Naive thymus-derived CD4-positive, alpha-beta T cell (primary cell): ENCODE measurements at regions not wholly inside any gene's neighbourhood (a gene's known extent, or its start where the extent isn't known, plus 50 kb on each side); places are given as distances from the start of the nearest gene placed in this dataset.
"Not testable (repeated sequence)": the region's sequence is repeated elsewhere in the genome, so short reads cannot be mapped to it uniquely, and the experiment has no call there.

Experiments
- ATAC-seq: fragments of 150-1000 bp; cut with Tn5 transposase; 2 replicates; pipeline ENCODE4 v1.10.0; 2021; ENCODE audit warnings: mild to moderate bottlenecking, moderate library complexity
- CTCF ChIA-PET: fragments of 350-600 bp; sonication (Branson Sonifier 250); formaldehyde crosslinking; loops from one replicate; lab custom pipeline; 2021; ENCODE audit warnings: antibody characterized with exemption; lab: Charles Lee
- POLR2A ChIA-PET: fragments of 350-600 bp; sonication (Branson Sonifier 250); formaldehyde crosslinking; loops from one replicate; lab custom pipeline; 2021; ENCODE audit warnings: antibody characterized with exemption, inconsistent platforms; lab: Charles Lee
- DNase-seq, 9 donors: peaks; one replicate each; pipeline versions ENCODE4 v3.0.0 to v3.0.0-alpha.2; 2020 to 2022; ENCODE audit warnings: mixed read lengths in 1 of 9
- H3K27ac ChIP-seq: one replicate; pipeline ENCODE4 v1.7.0; 2013; ENCODE audit warnings: mild to moderate bottlenecking, low read depth, low read length, moderate library complexity
- H3K27me3 ChIP-seq, 2 donors: one replicate each; pipeline ENCODE4 v1.7.0; 2013; ENCODE audit warnings: low read length in 2 of 2, mild to moderate bottlenecking in 2 of 2, moderate library complexity in 2 of 2; ENCODE audit not compliant: control insufficient read depth in 2 of 2, insufficient read depth in 2 of 2
- H3K36me3 ChIP-seq, 3 experiments: 1 replicate in 2 of 3; 2 replicates in 1 of 3; pipeline ENCODE4 v1.7.0; 2013; ENCODE audit warnings: low read length in 3 of 3, mild to moderate bottlenecking in 3 of 3, moderate library complexity in 1 of 3; ENCODE audit not compliant: insufficient read depth in 3 of 3, control insufficient read depth in 2 of 3
- H3K4me1 ChIP-seq, 2 donors: one replicate each; pipeline ENCODE4 v1.7.0; 2013; ENCODE audit warnings: low read length in 2 of 2, mild to moderate bottlenecking in 2 of 2, moderate library complexity in 1 of 2; ENCODE audit not compliant: control insufficient read depth in 2 of 2, insufficient read depth in 2 of 2
- H3K4me3 ChIP-seq: 2 replicates; pipeline ENCODE4 v1.7.0; 2013; ENCODE audit warnings: mild to moderate bottlenecking, low read length
- H3K9me3 ChIP-seq, 3 experiments: 1 replicate in 2 of 3; 2 replicates in 1 of 3; pipeline ENCODE4 v1.7.0; 2013; ENCODE audit warnings: low read length in 3 of 3; ENCODE audit not compliant: control insufficient read depth in 2 of 3
- H3K27ac Mint-ChIP-seq, 9 donors: one replicate each; pipeline ENCODE4 v1.8.0; 2020 to 2022; ENCODE audit warnings: mixed read lengths in 9 of 9, mild to moderate bottlenecking in 8 of 9, moderate library complexity in 5 of 9, inconsistent platforms in 2 of 9
- H3K27me3 Mint-ChIP-seq, 5 donors: one replicate each; pipeline ENCODE4 v1.8.0; 2021 to 2022; ENCODE audit warnings: mixed read lengths in 5 of 5, mild to moderate bottlenecking in 1 of 5
- H3K36me3 Mint-ChIP-seq, 5 donors: one replicate each; pipeline ENCODE4 v1.8.0; 2020 to 2022; ENCODE audit warnings: mixed read lengths in 5 of 5, mild to moderate bottlenecking in 3 of 5, inconsistent platforms in 1 of 5
- H3K4me1 Mint-ChIP-seq, 7 donors: one replicate each; pipeline ENCODE4 v1.8.0; 2020 to 2022; ENCODE audit warnings: mixed read lengths in 7 of 7, mild to moderate bottlenecking in 3 of 7, inconsistent platforms in 1 of 7
- H3K4me3 Mint-ChIP-seq, 10 donors: one replicate each; pipeline ENCODE4 v1.8.0; 2020 to 2022; ENCODE audit warnings: mild to moderate bottlenecking in 10 of 10, mixed read lengths in 10 of 10, moderate library complexity in 6 of 10, inconsistent platforms in 2 of 10
- H3K9me3 Mint-ChIP-seq, 11 donors: one replicate each; pipeline ENCODE4 v1.8.0; 2020 to 2022; ENCODE audit warnings: mixed read lengths in 11 of 11, mild to moderate bottlenecking in 4 of 11, inconsistent platforms in 1 of 11, moderate library complexity in 1 of 11
- intact Hi-C, 2 donors: fragments of 100-400 bp; cut with micrococcal nuclease; formaldehyde crosslinking; loops; one replicate each; pipeline ENCODE4 v1.15.1; 2023

DNA sequence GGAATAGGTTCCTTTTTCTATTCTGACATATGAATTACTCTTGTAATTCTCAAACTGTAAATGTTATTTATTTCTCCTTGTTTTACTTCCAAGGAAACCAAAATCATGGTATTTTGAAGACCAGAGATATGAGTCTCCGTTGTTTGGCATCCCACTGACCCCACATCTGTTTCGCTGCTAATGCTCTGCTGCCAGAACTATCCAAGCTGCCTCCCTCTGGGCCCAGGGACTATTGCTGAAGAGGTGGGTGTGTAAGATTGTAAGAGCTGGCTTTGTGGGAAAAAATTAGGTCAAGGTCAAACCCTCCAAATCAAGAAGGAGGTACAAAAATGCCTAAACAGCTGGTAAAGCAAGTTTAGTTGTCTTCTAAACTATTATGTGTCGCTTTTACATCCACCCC is 129.4 kb upstream of the MYO10 start:
- H3K4me3 Mint-ChIP-seq = no peak overlapping the region
- intact Hi-C loops = no loop called here
- peaks cover 0 to 10% (median 0%) of the 10 kb centered on the region in 5 donors for H3K27me3 Mint-ChIP-seq
- Histone ChIP-seq H3K4me1 (no peaks in the 10 kb centered on the region), H3K27me3 (no peaks in the 10 kb centered on the region), H3K36me3 (no peaks in the 10 kb centered on the region), H3K27ac (no peak overlapping the region), H3K9me3 (no peaks in the 10 kb centered on the region), H3K4me3 (no peak overlapping the region)
- no peak overlapping the region for H3K27ac Mint-ChIP-seq
- no peaks in the 10 kb centered on the region for H3K4me1 Mint-ChIP-seq
- no peak for ATAC-seq
- no peak for DNase-seq
- ChIA-PET POLR2A (no interaction called here), CTCF (no interaction called here)
- H3K36me3 Mint-ChIP-seq = no peaks in the 10 kb centered on the region
- peaks cover 0 to 6% (median 0%) of the 10 kb centered on the region in 11 donors for H3K9me3 Mint-ChIP-seq

DNA sequence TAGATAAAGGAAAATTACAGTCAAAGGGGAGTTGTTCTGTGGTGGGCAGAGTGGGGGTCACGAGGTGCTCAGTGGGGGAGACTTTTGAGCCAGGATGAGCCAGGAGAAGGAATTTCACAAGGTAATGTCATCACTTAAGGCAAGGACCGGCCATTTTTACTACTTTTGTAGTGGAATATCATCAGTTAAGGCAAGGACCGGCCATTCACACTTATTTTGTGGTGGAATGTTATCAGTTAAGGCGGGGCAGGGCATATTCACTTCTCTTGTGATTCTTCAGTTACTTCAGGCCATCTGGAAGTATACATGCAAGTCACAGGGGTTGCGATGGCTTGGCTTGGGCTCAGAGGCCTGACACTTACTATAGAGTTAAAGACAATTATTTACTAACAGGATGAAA is 129.9 kb upstream of the MYO10 start:
- H3K36me3 ChIP-seq, H3K9me3 Mint-ChIP-seq, H3K4me1 ChIP-seq, CTCF ChIA-PET, H3K4me3 Mint-ChIP-seq, H3K27ac Mint-ChIP-seq, intact Hi-C loops, POLR2A ChIA-PET, ATAC-seq, H3K4me3 ChIP-seq, H3K27me3 ChIP-seq, H3K4me1 Mint-ChIP-seq, H3K27ac ChIP-seq, H3K9me3 ChIP-seq, DNase-seq, H3K36me3 Mint-ChIP-seq: not testable (repeated sequence)
- peaks cover 0 to 15% (median 0%) of the 10 kb centered on the region in 5 donors for H3K27me3 Mint-ChIP-seq

DNA sequence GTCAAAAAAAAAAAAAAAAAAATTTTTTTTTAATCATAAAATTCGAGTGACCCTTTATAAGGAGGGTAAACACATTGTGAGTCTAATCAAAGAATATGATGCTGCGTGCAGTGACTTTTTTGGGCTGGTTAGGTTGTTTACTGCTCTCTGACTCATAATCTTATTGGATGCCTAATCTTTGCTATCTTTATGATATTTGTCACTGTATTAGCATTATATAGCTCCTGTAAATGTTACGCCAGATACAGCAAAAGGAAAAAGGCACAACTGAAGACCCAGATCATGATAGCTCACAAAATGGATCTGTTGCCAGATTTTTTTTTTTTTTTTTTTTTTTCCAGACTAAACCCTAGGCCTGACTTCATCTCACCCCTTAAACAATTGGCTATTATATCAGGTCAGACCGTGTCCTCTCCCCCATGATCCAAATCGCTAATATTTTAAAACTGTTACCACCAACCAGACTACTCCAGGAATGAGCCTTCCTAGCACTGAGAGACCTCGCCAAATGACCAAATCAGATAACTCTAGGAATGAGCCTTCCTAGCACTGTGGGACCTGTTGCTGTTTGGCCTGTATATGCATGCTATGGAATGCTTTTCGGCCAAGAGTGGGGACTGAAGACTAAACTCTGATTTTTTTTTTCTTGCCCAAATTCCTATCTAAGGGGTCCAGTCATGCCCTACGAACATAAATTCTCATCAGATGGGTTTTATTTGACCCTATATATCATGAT is 131.7 kb upstream of the MYO10 start:
- Histone ChIP-seq H3K4me1 (no peaks in the 10 kb centered on the region), H3K27ac (no peak overlapping the region), H3K4me3 (no peak overlapping the region), H3K9me3 (no peaks in the 10 kb centered on the region), H3K36me3 (no peaks in the 10 kb centered on the region), H3K27me3 (no peaks in the 10 kb centered on the region)
- ChIA-PET CTCF (no interaction called here), POLR2A (no interaction called here)
- Mint-ChIP-seq H3K36me3 (no peaks in the 10 kb centered on the region), H3K9me3 (peaks cover 0 to 6% (median 0%) of the 10 kb centered on the region in 11 donors), H3K27ac (no peak overlapping the region), H3K27me3 (peaks cover 0 to 15% (median 0%) of the 10 kb centered on the region in 5 donors), H3K4me3 (no peak overlapping the region), H3K4me1 (no peaks in the 10 kb centered on the region)
- DNase-seq = no peak
- intact Hi-C loops = no loop called here
- ATAC-seq = no peak

DNA sequence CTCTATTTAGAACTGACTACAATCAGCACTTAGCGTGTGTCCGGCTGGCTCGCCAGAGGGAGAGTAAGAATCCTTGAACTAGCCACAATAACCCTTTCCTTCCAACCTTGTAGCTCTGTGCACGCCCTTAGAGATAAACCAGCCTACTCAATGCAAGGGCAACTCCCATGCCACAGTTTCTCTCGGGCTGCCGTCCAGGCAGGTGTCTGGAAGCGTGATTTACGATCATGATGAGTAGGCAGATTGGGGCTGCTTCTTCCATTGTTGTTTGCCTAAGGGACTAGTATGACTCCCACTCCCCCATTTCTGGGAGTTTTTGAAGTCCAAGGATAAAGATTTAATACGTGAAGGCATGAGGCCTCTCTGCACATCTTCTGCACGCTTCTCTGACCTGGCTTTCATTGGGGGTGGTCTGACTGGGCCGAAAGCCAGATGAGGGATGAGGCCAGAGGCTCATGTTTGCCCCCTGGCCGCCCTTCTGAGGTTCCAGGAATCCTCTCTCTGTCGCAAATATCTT is 134.0 kb upstream of the MYO10 start:
- Mint-ChIP-seq H3K27me3 (peaks cover 0 to 15% (median 0%) of the 10 kb centered on the region in 5 donors), H3K36me3 (no peaks in the 10 kb centered on the region), H3K4me1 (no peaks in the 10 kb centered on the region), H3K4me3 (no peak overlapping the region), H3K9me3 (peaks cover 0 to 6% (median 0%) of the 10 kb centered on the region in 11 donors), H3K27ac (no peak overlapping the region)
- Histone ChIP-seq H3K4me3 (no peak overlapping the region), H3K9me3 (no peaks in the 10 kb centered on the region), H3K27me3 (no peaks in the 10 kb centered on the region), H3K27ac (no peak overlapping the region), H3K4me1 (no peaks in the 10 kb centered on the region), H3K36me3 (no peaks in the 10 kb centered on the region)
- ChIA-PET CTCF (no interaction called here), POLR2A (no interaction called here)
- DNase-seq = no peak
- no peak for ATAC-seq
- intact Hi-C loops = no loop called here

DNA sequence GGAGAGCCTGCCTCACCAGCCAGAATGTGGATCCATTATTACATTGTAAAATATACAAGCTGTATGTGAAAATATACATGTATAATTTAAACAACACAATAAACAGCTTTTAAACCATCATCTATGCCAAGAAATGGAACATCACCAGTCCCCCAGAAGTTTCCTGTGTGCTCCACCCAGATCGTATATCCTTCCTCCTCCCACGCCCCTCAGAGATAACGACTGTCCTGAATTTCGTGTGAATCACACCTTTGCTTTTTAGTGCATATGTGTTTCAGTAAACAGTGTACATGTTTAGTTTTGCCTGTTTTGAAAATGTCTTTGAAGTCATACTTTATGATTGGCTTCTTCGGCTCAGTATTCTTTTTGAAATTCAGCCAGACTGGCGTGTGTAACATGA is 134.6 kb upstream of the MYO10 start:
- Histone ChIP-seq H3K4me1 (no peaks in the 10 kb centered on the region), H3K27me3 (no peaks in the 10 kb centered on the region), H3K27ac (no peak overlapping the region), H3K4me3 (no peak overlapping the region), H3K9me3 (no peaks in the 10 kb centered on the region), H3K36me3 (no peaks in the 10 kb centered on the region)
- POLR2A ChIA-PET = no interaction called here
- Mint-ChIP-seq H3K4me1 (no peaks in the 10 kb centered on the region), H3K27me3 (peaks cover 0 to 12% (median 0%) of the 10 kb centered on the region in 5 donors), H3K4me3 (no peak overlapping the region), H3K36me3 (no peaks in the 10 kb centered on the region), H3K9me3 (peaks cover 0 to 6% (median 0%) of the 10 kb centered on the region in 11 donors), H3K27ac (no peak overlapping the region)
- DNase-seq (no peak), ATAC-seq (no peak)
- intact Hi-C loops = no loop called here
- CTCF ChIA-PET = no interaction called here

DNA sequence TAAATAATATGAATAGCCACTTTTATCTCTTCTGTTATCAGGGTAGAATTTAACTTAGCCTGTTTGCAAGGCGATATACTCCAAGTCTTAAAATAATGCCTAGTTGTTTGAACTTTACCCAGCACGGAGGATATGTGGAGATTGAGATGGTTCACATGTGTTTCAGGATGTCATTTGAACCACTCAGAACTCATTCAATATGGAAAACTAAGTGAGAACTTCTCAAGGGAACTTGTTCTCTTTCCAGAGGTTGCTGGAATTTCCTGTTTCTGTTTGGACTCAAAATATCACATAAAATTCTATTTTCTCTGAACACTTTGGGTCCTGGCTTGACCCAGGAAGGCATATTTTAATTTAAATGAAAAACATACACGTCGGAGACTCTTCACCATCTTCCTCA is 139.1 kb upstream of the MYO10 start:
- H3K27ac Mint-ChIP-seq = no peak overlapping the region
- POLR2A ChIA-PET = no interaction called here
- ATAC-seq = no peak
- no peaks in the 10 kb centered on the region for H3K36me3 ChIP-seq
- DNase-seq = no peak
- peaks cover 0 to 6% (median 2%) of the 10 kb centered on the region in 11 donors for H3K9me3 Mint-ChIP-seq
- peaks cover 0 to 4% (median 0%) of the 10 kb centered on the region in 5 donors for H3K36me3 Mint-ChIP-seq
- H3K4me3 ChIP-seq = no peak overlapping the region
- H3K9me3 ChIP-seq = no peaks in the 10 kb centered on the region
- H3K27ac ChIP-seq = no peak overlapping the region
- CTCF ChIA-PET = no interaction called here
- no peaks in the 10 kb centered on the region for H3K4me1 ChIP-seq
- no peak overlapping the region for H3K4me3 Mint-ChIP-seq
- no peaks in the 10 kb centered on the region for H3K27me3 ChIP-seq
- H3K4me1 Mint-ChIP-seq = no peaks in the 10 kb centered on the region
- peaks cover 0 to 14% (median 2%) of the 10 kb centered on the region in 5 donors for H3K27me3 Mint-ChIP-seq
- intact Hi-C loops = no loop called here

DNA sequence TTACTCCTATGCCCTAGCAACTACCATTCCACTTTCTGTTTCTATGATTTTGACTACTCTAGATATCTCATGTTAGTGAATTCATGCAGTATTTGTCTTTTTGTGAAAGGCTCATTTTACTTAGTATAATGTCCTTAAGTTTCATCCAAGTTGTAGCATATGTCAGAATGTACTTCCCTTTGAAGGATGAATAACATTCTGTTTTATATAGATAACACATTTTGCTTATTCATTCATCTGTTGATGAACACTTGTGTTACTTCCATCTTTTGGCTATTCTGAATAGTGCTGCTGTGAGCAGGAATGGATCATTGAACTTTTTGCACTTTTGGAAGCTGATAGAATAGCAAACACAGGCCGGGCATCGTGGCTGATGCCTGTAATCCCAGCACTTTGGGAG is 140.2 kb upstream of the MYO10 start:
- Histone ChIP-seq H3K27me3 (no peaks in the 10 kb centered on the region), H3K4me3 (no peak overlapping the region), H3K27ac (no peak overlapping the region), H3K36me3 (no peaks in the 10 kb centered on the region), H3K9me3 (no peaks in the 10 kb centered on the region), H3K4me1 (no peaks in the 10 kb centered on the region)
- DNase-seq = no peak
- H3K36me3 Mint-ChIP-seq = peaks cover 0 to 4% (median 0%) of the 10 kb centered on the region in 5 donors
- no peak overlapping the region for H3K4me3 Mint-ChIP-seq
- ChIA-PET CTCF (no interaction called here), POLR2A (no interaction called here)
- no peak overlapping the region for H3K27ac Mint-ChIP-seq
- no peak for ATAC-seq
- peaks cover 0 to 7% (median 0%) of the 10 kb centered on the region in 5 donors for H3K27me3 Mint-ChIP-seq
- intact Hi-C loops = no loop called here
- H3K4me1 Mint-ChIP-seq = no peaks in the 10 kb centered on the region
- H3K9me3 Mint-ChIP-seq = peaks cover 0 to 6% (median 2%) of the 10 kb centered on the region in 11 donors
